ENCODE measurements at regions not wholly inside any gene's neighbourhood (a gene's known extent, or its start where the extent isn't known, plus 50 kb on each side); places are given as distances from the start of the nearest gene placed in this dataset.

DNA sequence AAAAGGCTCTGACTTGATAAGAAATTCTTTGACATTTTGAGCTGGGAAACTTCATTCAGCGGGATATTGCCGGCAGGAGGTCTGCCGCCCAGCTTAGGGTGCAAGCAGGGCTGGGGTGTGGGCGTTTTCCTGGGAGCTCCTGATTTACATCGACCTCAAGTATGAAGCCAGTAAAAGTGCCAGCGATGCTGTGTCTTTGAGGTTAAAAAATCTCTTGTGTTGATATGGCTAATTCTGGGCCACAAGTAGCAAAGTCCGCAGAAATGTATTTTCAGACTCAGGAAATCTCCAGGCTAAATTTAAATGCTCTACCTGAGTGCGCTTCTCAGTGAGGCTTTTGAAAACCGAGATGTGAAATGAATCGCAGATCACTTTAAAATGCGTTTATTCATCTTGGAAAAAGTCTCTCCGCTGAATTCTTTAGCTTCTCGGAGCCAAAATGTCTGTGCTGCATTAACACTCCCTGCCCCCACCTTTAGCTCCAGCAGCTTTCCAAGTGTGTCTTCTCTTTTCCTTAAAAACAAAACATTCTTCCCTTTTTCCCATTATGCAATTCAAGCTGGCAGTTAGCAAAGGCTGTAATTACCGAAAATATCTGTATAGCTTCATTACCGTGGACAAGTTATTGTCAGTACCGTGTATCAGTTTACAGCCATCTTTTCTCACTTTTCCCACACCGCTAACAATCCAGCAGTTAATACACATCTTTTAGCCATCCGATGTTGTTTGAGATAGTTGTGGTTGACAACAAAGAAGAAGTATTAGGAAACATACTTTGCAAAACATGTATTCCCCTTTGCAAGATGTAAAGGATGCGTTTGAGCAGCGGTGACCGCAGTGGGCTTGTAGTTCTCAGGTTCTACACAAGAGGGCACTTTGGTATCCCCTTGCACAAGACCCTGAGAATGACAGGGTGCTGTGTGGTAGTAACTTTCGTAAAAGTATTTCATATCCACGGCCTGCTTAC lies 136.0 kb upstream of the STX18 start:
- H3K27ac ChIP-seq, result no peak overlapping the region
- no peak overlapping the region for H3K4me3 ChIP-seq
- no peaks in the 10 kb centered on the region for H3K9me3 ChIP-seq
- H3K4me1 ChIP-seq, result no peaks in the 10 kb centered on the region
- H3K27me3 ChIP-seq, result no peaks in the 10 kb centered on the region
- H3K36me3 ChIP-seq, result no peaks in the 10 kb centered on the region
- H3K9ac ChIP-seq, result no peak overlapping the region
- no peak overlapping the region for H3K4me2 ChIP-seq
- no peaks in the 10 kb centered on the region for H4K20me1 ChIP-seq
- TF ChIP-seq Cebpa-rat (IDR thresholded peaks at IDR 0.05), result no peak

DNA sequence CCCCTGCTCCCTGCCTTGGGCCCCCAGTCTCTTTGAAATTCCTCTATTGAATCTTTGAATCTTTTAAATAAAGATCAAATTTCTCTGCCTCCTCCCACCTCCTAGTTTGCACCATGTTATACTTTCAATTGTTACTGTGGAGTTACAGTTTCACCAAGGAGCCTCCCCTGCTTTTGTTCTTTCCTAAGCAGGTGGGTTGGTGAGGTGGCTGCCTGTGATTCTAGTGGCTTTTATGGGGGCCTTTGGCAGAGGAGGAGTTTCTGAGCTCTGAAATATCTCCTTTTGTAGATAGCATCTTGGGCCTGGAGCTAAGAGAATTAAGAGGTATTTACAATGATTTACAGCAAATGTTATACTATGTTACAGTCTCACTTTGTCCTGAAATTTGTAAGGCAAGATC lies 133.8 kb upstream of the STX18 start:
- no peaks in the 10 kb centered on the region for H3K4me1 ChIP-seq
- no peak overlapping the region for H3K4me3 ChIP-seq
- H3K9ac ChIP-seq, result no peak overlapping the region
- H4K20me1 ChIP-seq, result no peaks in the 10 kb centered on the region
- H3K9me3 ChIP-seq, result no peaks in the 10 kb centered on the region
- TF ChIP-seq Cebpa-rat (IDR thresholded peaks at IDR 0.05), result no peak
- H3K36me3 ChIP-seq, result no peaks in the 10 kb centered on the region
- no peaks in the 10 kb centered on the region for H3K27me3 ChIP-seq
- no peak overlapping the region for H3K4me2 ChIP-seq
- H3K27ac ChIP-seq, result no peak overlapping the region

DNA sequence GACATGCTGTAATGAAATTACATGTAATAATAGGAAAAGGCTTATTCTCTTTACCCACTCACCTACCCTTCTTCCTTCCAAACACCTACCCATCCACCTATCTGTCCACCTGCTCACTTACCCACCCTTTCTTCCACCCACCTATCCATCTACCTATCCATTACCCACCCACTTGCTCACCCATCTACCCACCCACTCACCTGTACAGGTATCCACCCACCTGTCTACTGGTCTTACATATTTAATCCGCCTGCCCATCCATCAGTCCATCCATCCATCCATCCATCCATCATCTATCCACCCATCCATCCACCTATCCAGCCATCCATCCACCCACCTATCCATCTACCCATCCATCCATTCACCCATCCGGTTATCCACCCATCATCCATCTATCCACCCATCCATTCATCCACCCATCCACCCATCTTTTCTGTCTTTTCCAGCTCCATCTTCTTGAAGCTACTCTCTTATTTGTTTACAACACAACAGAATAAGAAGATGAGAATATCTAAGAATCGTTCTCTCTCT lies 133.3 kb upstream of the STX18 start:
- H3K9ac ChIP-seq, result no peak overlapping the region
- no peaks in the 10 kb centered on the region for H3K27me3 ChIP-seq
- H3K4me1 ChIP-seq, result no peaks in the 10 kb centered on the region
- no peaks in the 10 kb centered on the region for H3K9me3 ChIP-seq
- no peak overlapping the region for H3K27ac ChIP-seq
- H3K36me3 ChIP-seq, result no peaks in the 10 kb centered on the region
- TF ChIP-seq Cebpa-rat (IDR thresholded peaks at IDR 0.05), result no peak
- no peaks in the 10 kb centered on the region for H4K20me1 ChIP-seq
- H3K4me3 ChIP-seq, result no peak overlapping the region
- H3K4me2 ChIP-seq, result no peak overlapping the region

DNA sequence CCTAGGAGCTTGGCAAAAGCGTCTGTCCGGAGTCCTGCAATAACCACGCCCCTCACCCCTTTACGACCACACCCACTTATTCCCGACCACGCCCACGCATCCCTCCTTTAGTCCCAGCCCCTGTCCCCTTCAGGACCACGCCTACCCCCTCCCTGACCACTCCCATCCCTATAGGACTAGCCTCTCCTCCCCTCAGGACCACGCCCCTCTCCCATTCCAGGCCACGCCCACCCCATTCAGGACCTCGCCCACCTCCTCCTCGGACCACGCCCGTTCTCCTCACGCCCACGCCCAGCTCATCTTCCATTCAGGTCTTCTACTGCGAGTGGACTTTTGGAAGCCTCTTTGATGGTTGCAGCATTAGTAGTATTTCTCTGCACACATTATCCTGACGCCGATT lies 131.2 kb upstream of the STX18 start:
- H3K4me2 ChIP-seq, result no peak overlapping the region
- no peaks in the 10 kb centered on the region for H3K4me1 ChIP-seq
- no peak for TF ChIP-seq Cebpa-rat (IDR thresholded peaks at IDR 0.05)
- no peaks in the 10 kb centered on the region for H4K20me1 ChIP-seq
- no peak overlapping the region for H3K9ac ChIP-seq
- H3K9me3 ChIP-seq, result no peaks in the 10 kb centered on the region
- H3K4me3 ChIP-seq, result no peak overlapping the region
- H3K36me3 ChIP-seq, result no peaks in the 10 kb centered on the region
- no peaks in the 10 kb centered on the region for H3K27me3 ChIP-seq
- no peak overlapping the region for H3K27ac ChIP-seq

DNA sequence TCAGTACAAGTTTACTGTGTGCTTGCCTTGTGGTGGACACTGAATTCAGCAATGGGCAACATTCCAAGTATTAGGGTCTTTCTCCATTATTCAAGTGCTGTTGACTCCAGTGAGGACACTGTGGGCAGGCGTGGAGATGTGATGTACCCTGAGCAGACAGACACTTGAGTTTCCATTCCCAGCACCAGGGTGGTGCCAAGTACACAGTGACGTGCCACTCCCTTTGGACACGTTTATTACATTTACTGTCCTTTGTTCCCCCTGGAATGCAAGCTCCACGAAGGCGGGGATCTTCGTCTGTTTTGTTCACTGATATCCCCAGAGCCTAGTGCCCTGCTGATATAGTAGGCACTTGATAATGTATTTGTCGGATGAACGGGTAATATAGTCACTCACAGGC lies 130.6 kb upstream of the STX18 start:
- H3K4me3 ChIP-seq, result no peak overlapping the region
- H3K27ac ChIP-seq, result no peak overlapping the region
- no peak for TF ChIP-seq Cebpa-rat (IDR thresholded peaks at IDR 0.05)
- H3K9ac ChIP-seq, result no peak overlapping the region
- no peaks in the 10 kb centered on the region for H4K20me1 ChIP-seq
- no peaks in the 10 kb centered on the region for H3K9me3 ChIP-seq
- no peak overlapping the region for H3K4me2 ChIP-seq
- H3K36me3 ChIP-seq, result no peaks in the 10 kb centered on the region
- H3K27me3 ChIP-seq, result no peaks in the 10 kb centered on the region
- no peaks in the 10 kb centered on the region for H3K4me1 ChIP-seq

DNA sequence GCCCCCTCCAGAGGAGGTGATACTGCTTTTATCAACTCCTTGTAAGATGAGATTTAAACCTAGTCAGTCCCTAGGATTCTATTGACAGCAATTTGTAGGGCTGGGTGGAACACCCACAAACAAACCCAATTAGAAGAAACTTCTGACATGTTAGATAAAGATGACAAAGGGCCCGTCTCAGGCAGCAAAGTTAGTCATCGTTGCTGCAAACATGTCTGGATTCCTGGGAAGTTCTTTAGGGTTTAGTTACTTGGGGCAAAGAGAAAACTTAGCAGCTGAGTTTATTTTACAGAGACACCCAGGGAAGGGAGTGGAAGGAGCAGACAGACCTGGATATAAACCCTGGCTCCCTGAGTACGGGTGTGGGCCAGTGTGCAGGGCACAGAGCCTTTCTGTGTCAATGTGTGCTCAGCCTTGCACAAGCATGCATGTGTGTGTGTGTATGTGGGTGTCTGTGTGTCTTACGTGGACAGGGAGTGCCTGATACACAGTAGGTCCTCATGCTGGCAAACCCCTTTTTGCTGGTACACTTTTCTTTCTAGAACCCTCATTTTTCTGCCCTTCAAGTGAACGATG lies 130.0 kb upstream of the STX18 start:
- H3K4me3 ChIP-seq, result no peak overlapping the region
- H3K4me1 ChIP-seq, result no peaks in the 10 kb centered on the region
- no peak for TF ChIP-seq Cebpa-rat (IDR thresholded peaks at IDR 0.05)
- H3K4me2 ChIP-seq, result no peak overlapping the region
- H4K20me1 ChIP-seq, result no peaks in the 10 kb centered on the region
- H3K9me3 ChIP-seq, result no peaks in the 10 kb centered on the region
- H3K27me3 ChIP-seq, result no peaks in the 10 kb centered on the region
- no peak overlapping the region for H3K27ac ChIP-seq
- H3K36me3 ChIP-seq, result no peaks in the 10 kb centered on the region
- no peak overlapping the region for H3K9ac ChIP-seq

DNA sequence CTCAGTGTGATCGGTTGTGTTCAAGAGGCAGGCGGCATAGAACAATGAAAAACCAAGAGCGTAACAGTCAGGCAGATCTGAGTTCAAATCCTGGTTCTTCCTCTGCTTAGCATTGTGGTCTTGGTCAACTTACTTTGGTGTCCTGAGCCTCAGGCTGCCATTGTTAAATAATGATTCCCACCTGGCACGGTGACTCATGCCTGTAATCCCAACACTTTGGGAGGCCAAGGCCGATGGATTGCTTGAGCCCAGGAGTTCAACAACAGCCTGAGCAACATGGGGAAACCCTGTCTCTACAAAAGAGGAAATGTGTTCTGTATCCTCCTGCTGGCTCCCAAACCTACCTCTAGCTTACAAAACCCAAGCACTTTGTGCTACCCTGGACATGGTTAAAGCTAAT lies 129.0 kb upstream of the STX18 start:
- Histone ChIP-seq H4K20me1 (no peaks in the 10 kb centered on the region), H3K4me1 (no peaks in the 10 kb centered on the region), H3K9me3 (no peaks in the 10 kb centered on the region), H3K4me3 (no peak overlapping the region), H3K4me2 (no peak overlapping the region), H3K27ac (no peak overlapping the region), H3K9ac (no peak overlapping the region), H3K27me3 (no peaks in the 10 kb centered on the region), H3K36me3 (no peaks in the 10 kb centered on the region)
- no peak for TF ChIP-seq Cebpa-rat (IDR thresholded peaks at IDR 0.05)

DNA sequence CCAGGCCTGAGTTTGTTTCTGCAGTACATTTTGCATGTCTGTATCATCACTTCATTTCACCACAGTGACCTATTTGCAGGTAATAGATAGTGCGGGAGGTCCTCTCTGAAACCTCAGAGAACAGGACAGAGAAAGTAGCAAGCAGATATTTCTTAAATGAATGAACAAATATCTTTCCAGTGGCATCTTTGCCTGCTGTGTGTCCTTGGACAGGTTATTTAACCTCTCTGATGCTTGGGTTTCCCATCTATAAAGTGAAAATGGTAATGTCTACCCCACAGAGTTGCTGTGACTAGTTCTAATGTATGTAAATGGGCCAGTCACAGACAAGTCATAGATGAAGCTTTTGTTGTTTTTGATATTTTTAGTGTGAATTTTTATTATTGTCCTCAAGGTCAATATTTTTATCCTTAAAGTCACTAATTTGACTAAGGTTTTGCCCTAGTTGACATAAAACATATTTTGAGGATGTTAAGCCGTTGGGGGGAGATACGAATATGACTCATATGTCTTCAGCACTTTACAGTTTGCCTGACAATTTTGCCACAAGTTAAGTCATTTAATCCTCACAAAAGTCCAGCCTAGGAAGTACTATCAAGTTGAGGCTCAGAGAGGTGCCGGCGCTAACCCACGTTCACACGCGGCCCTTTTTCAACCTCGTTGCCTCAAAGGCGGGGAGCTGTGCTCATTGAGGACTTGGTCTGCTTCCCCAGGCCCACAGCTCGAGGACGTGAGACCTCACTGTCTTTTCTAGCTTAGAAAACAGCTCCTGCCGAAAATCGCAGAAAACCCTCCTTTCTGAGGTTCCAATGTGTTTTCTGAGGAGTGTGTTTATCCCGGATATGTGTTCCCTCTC lies 126.7 kb upstream of the STX18 start:
- no peak for TF ChIP-seq Cebpa-rat (IDR thresholded peaks at IDR 0.05)
- no peak overlapping the region for H3K9ac ChIP-seq
- H3K4me3 ChIP-seq, result no peak overlapping the region
- no peaks in the 10 kb centered on the region for H3K4me1 ChIP-seq
- H3K9me3 ChIP-seq, result no peaks in the 10 kb centered on the region
- H3K36me3 ChIP-seq, result no peaks in the 10 kb centered on the region
- no peak overlapping the region for H3K4me2 ChIP-seq
- H3K27me3 ChIP-seq, result no peaks in the 10 kb centered on the region
- no peaks in the 10 kb centered on the region for H4K20me1 ChIP-seq
- no peak overlapping the region for H3K27ac ChIP-seq

DNA sequence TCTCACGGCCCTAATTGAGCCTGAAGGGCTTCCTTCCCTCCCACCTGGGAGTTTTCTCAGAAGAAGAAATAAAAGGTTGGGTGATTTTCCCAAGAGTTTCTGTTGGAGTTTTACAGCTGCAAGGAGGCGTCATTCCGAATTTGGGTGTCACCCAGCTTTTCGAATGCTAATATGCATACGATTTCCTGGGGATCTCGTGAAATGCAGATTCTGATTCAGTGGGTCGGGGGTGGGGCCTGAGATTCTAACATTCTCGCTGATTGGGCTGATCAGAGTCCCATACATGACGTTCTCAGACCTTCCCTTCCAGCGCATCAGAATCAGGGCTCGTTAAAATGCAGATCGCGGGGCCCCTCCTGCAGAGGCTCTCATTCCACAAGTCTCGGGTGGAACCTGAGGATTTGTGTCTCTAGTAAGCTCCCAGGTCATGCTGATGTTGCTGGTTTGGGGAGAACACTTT lies 125.8 kb upstream of the STX18 start:
- no peaks in the 10 kb centered on the region for H3K4me1 ChIP-seq
- H3K27me3 ChIP-seq, result no peaks in the 10 kb centered on the region
- H4K20me1 ChIP-seq, result no peaks in the 10 kb centered on the region
- no peak overlapping the region for H3K4me2 ChIP-seq
- TF ChIP-seq Cebpa-rat (IDR thresholded peaks at IDR 0.05), result no peak
- H3K4me3 ChIP-seq, result no peak overlapping the region
- H3K9me3 ChIP-seq, result no peaks in the 10 kb centered on the region
- no peaks in the 10 kb centered on the region for H3K36me3 ChIP-seq
- 0 out of 2 replicates have a peak overlapping the region, but pooled peaks have one; percentile 24 for H3K9ac ChIP-seq
- H3K27ac ChIP-seq, result no peak overlapping the region

Measured in BLaER1 (cell line).